HEK293T (cell line): ENCODE measurements at regions not wholly inside any gene's neighbourhood (a gene's known extent, or its start where the extent isn't known, plus 50 kb on each side); places are given as distances from the start of the nearest gene placed in this dataset.

Source experiments
- ARNT ChIP-seq: fragments of 450-650 bp; IDR thresholded peaks from 2 replicates; pipeline ENCODE4 v1.6.1; 2017; ENCODE audit warnings: mild to moderate bottlenecking
- BHLHE40 ChIP-seq: fragments of 450-650 bp; IDR thresholded peaks from 2 replicates; pipeline ENCODE4 v1.6.1; 2016; ENCODE audit warnings: mild to moderate bottlenecking, moderate library complexity, borderline replicate concordance
- CTBP1 ChIP-seq: fragments of 450-650 bp; IDR thresholded peaks from 2 replicates; pipeline ENCODE4 v1.6.1; 2016; ENCODE audit warnings: borderline replicate concordance
- FOXA1 ChIP-seq: fragments of 450-650 bp; IDR thresholded peaks from 2 replicates; pipeline ENCODE4 v1.6.1; 2016; ENCODE audit warnings: mild to moderate bottlenecking
- FOXK2 ChIP-seq: fragments of 450-650 bp; IDR thresholded peaks from 2 replicates; pipeline ENCODE4 v1.6.1; 2016; ENCODE audit warnings: mild to moderate bottlenecking
- FOXM1 ChIP-seq: fragments of 450-650 bp; IDR thresholded peaks from 2 replicates; pipeline ENCODE4 v1.6.1; 2017; ENCODE audit warnings: mild to moderate bottlenecking, borderline replicate concordance
- HDGF ChIP-seq: fragments of 450-650 bp; IDR thresholded peaks from 2 replicates; pipeline ENCODE4 v1.6.1; 2017; ENCODE audit warnings: antibody characterized with exemption, borderline replicate concordance
- NFRKB ChIP-seq: fragments of 450-650 bp; IDR thresholded peaks from 2 replicates; pipeline ENCODE4 v1.6.1; 2016; ENCODE audit warnings: mild to moderate bottlenecking, moderate library complexity
- PKNOX1 ChIP-seq: fragments of 450-650 bp; IDR thresholded peaks from 2 replicates; pipeline ENCODE4 v1.6.1; 2016
- SP1 ChIP-seq: fragments of 450-650 bp; IDR thresholded peaks from 2 replicates; pipeline ENCODE4 v1.6.1; 2017
- SUZ12 ChIP-seq: fragments of 450-650 bp; IDR thresholded peaks from 2 replicates; pipeline ENCODE4 v1.6.1; 2016; ENCODE audit warnings: mild to moderate bottlenecking
- TARDBP ChIP-seq: fragments of 450-650 bp; IDR thresholded peaks from 2 replicates; pipeline ENCODE4 v1.6.1; 2016
- ZNF384 ChIP-seq: fragments of 450-650 bp; IDR thresholded peaks from 2 replicates; pipeline ENCODE4 v1.6.1; 2016

- no peak for TF ChIP-seq TARDBP
- no peak for TF ChIP-seq SP1
- no peak for TF ChIP-seq NFRKB
- no peak for TF ChIP-seq FOXA1
- TF ChIP-seq PKNOX1, result no peak
- no peak for TF ChIP-seq HDGF
- TF ChIP-seq SUZ12, result no peak
- no peak for TF ChIP-seq FOXK2
- TF ChIP-seq FOXM1, result no peak
- TF ChIP-seq ARNT, result no peak
- TF ChIP-seq ZNF384, result no peak
- TF ChIP-seq BHLHE40, result no peak
- no peak for TF ChIP-seq CTBP1
Observed at GRCh38 chr12:90859591-90859990, 95.4 kb downstream of the CCER1 start.
